Muscle layer of duodenum (tissue), 2 donors: ENCODE measurements at regions not wholly inside any gene's neighbourhood (a gene's known extent, or its start where the extent isn't known, plus 50 kb on each side); places are given as distances from the start of the nearest gene placed in this dataset.
A peak's percentile ranks its signal among the peaks of the same experiment; 100 is the strongest.

ENCODE experiments used
- H3K27ac ChIP-seq: one replicate; pipeline ENCODE4 v1.7.0; 2013; ENCODE audit warnings: mild to moderate bottlenecking, low read length
- H3K27me3 ChIP-seq: one replicate; pipeline ENCODE4 v1.7.0; 2013; ENCODE audit warnings: low read depth, mild to moderate bottlenecking, control low read depth, low read length
- H3K36me3 ChIP-seq, 2 donors: one replicate each; pipeline ENCODE4 v1.7.0; 2013; ENCODE audit warnings: low read length in 2 of 2, control low read depth in 1 of 2, mild to moderate bottlenecking in 1 of 2; ENCODE audit not compliant: insufficient read depth in 2 of 2, control insufficient read depth in 1 of 2
- H3K4me1 ChIP-seq, 2 donors: one replicate each; pipeline ENCODE4 v1.7.0; 2013; ENCODE audit warnings: low read length in 2 of 2, mild to moderate bottlenecking in 2 of 2, control low read depth in 1 of 2, moderate library complexity in 1 of 2; ENCODE audit not compliant: insufficient read depth in 2 of 2, control insufficient read depth in 1 of 2
- H3K4me3 ChIP-seq, 2 donors: one replicate each; pipeline ENCODE4 v1.7.0; 2013; ENCODE audit warnings: low read length in 2 of 2, low read depth in 1 of 2, mild to moderate bottlenecking in 1 of 2
- H3K9me3 ChIP-seq, 2 donors: one replicate each; pipeline ENCODE4 v1.7.0; 2013; ENCODE audit warnings: low read length in 2 of 2, control low read depth in 1 of 2, mild to moderate bottlenecking in 1 of 2; ENCODE audit not compliant: control insufficient read depth in 1 of 2
- donor health status: healthy.

- no peak overlapping the region for H3K27ac ChIP-seq
- H3K4me1 ChIP-seq, result no peaks in the 10 kb centered on the region
- H3K27me3 ChIP-seq, result no peaks in the 10 kb centered on the region
Observed at GRCh38 chr20:10848810-10849370, 175.1 kb upstream of the JAG1 start.

GRCh38 chr20:10853176-10853575 lies 179.4 kb upstream of the JAG1 start:
- Histone ChIP-seq H3K4me1 (no peaks in the 10 kb centered on the region), H3K4me3 (no peak overlapping the region), H3K27ac (no peak overlapping the region), H3K36me3 (no peaks in the 10 kb centered on the region), H3K9me3 (no peaks in the 10 kb centered on the region), H3K27me3 (no peaks in the 10 kb centered on the region)

More at GRCh38 chr20:10848810-10849370, 175.1 kb upstream of the JAG1 start:
- no peaks in the 10 kb centered on the region for H3K36me3 ChIP-seq
- H3K4me3 ChIP-seq, result no peak overlapping the region
- no peaks in the 10 kb centered on the region for H3K9me3 ChIP-seq

GRCh38 chr20:10853731-10854130 lies 179.9 kb upstream of the JAG1 start:
- Histone ChIP-seq H3K9me3 (no peaks in the 10 kb centered on the region), H3K36me3 (no peaks in the 10 kb centered on the region), H3K4me3 (no peak overlapping the region), H3K4me1 (no peaks in the 10 kb centered on the region), H3K27me3 (no peaks in the 10 kb centered on the region), H3K27ac (no peak overlapping the region)

- Histone ChIP-seq H3K4me3 (no peak overlapping the region), H3K27ac (no peak overlapping the region), H3K9me3 (no peaks in the 10 kb centered on the region), H3K4me1 (no peaks in the 10 kb centered on the region), H3K27me3 (no peaks in the 10 kb centered on the region), H3K36me3 (no peaks in the 10 kb centered on the region)
Observed at GRCh38 chr20:10854976-10855375, 181.2 kb upstream of the JAG1 start.

- Histone ChIP-seq H3K9me3 (no peaks in the 10 kb centered on the region), H3K4me1 (no peaks in the 10 kb centered on the region), H3K27ac (no peak overlapping the region), H3K36me3 (no peaks in the 10 kb centered on the region), H3K27me3 (no peaks in the 10 kb centered on the region), H3K4me3 (no peak overlapping the region)
Observed at GRCh38 chr20:10855778-10856177, 182.0 kb upstream of the JAG1 start.

GRCh38 chr20:10856237-10857015 lies 182.6 kb upstream of the JAG1 start:
- H3K9me3 ChIP-seq, result no peaks in the 10 kb centered on the region
- H3K27ac ChIP-seq, result peak overlapping the region; percentile 1
- H3K36me3 ChIP-seq, result no peaks in the 10 kb centered on the region
- no peaks in the 10 kb centered on the region for H3K27me3 ChIP-seq
- no peak overlapping the region for H3K4me3 ChIP-seq
- H3K4me1 ChIP-seq, result no peaks in the 10 kb centered on the region

GRCh38 chr20:10857352-10858070 lies 183.7 kb upstream of the JAG1 start:
- H3K4me1 ChIP-seq, result peaks cover 0 to under 1% of the 10 kb centered on the region in 2 donors
- H3K9me3 ChIP-seq, result no peaks in the 10 kb centered on the region
- no peak overlapping the region for H3K4me3 ChIP-seq
- H3K27ac ChIP-seq, result peak overlapping the region; percentile 1
- H3K27me3 ChIP-seq, result no peaks in the 10 kb centered on the region
- no peaks in the 10 kb centered on the region for H3K36me3 ChIP-seq

- no peak overlapping the region for H3K4me3 ChIP-seq
- H3K27me3 ChIP-seq, result no peaks in the 10 kb centered on the region
- peaks cover 5 to 15% of the 10 kb centered on the region in 2 donors for H3K4me1 ChIP-seq
- H3K36me3 ChIP-seq, result no peaks in the 10 kb centered on the region
- H3K27ac ChIP-seq, result no peak overlapping the region
- H3K9me3 ChIP-seq, result no peaks in the 10 kb centered on the region
Observed at GRCh38 chr20:10861090-10861489, 187.3 kb upstream of the JAG1 start.

- H3K9me3 ChIP-seq, result no peaks in the 10 kb centered on the region
Observed at GRCh38 chr20:10861619-10862018, 187.8 kb upstream of the JAG1 start.

GRCh38 chr20:10863337-10864060 lies 189.7 kb upstream of the JAG1 start:
- Histone ChIP-seq H3K9me3 (no peaks in the 10 kb centered on the region), H3K27ac (peak overlapping the region; percentile 56), H3K4me3 (no peak overlapping the region), H3K36me3 (no peaks in the 10 kb centered on the region), H3K4me1 (peaks cover 5 to 15% of the 10 kb centered on the region in 2 donors), H3K27me3 (no peaks in the 10 kb centered on the region)

More at GRCh38 chr20:10861619-10862018, 187.8 kb upstream of the JAG1 start:
- H3K4me1 ChIP-seq, result peaks cover 5 to 15% of the 10 kb centered on the region in 2 donors
- H3K4me3 ChIP-seq, result no peak overlapping the region
- no peaks in the 10 kb centered on the region for H3K36me3 ChIP-seq
- no peaks in the 10 kb centered on the region for H3K27me3 ChIP-seq
- H3K27ac ChIP-seq, result no peak overlapping the region
